Lower lobe of right lung (tissue), 2 donors: ENCODE measurements at regions not wholly inside any gene's neighbourhood (a gene's known extent, or its start where the extent isn't known, plus 50 kb on each side); places are given as distances from the start of the nearest gene placed in this dataset.

Experiments used
- ATAC-seq, 2 donors: fragments of 200-7000 bp; cut with Tn5 transposase; one replicate each; pipeline ENCODE4 v1.9.1; 2020 to 2022; ENCODE audit warnings: mild to moderate bottlenecking in 2 of 2, moderate library complexity in 2 of 2
- DNase-seq: peaks from one replicate; pipeline ENCODE4 v3.0.0-alpha.2; 2020
- H3K27ac ChIP-seq: fragments of 200-600 bp; one replicate; pipeline ENCODE4 v1.8.0; 2022
- H3K27me3 ChIP-seq: fragments of 200-600 bp; one replicate; pipeline ENCODE4 v1.8.0; 2022; ENCODE audit warnings: low read depth
- H3K36me3 ChIP-seq: fragments of 200-600 bp; one replicate; pipeline ENCODE4 v1.8.0; 2022; ENCODE audit warnings: mild to moderate bottlenecking
- H3K4me1 ChIP-seq: fragments of 200-600 bp; one replicate; pipeline ENCODE4 v1.8.0; 2022
- H3K4me3 ChIP-seq: fragments of 200-600 bp; one replicate; pipeline ENCODE4 v1.8.0; 2022; ENCODE audit warnings: mild to moderate bottlenecking
- H3K9me3 ChIP-seq: fragments of 200-600 bp; one replicate; pipeline ENCODE4 v1.8.0; 2022
- CTCF ChIP-seq: fragments of 200-600 bp; IDR thresholded peaks from one replicate; pipeline ENCODE4 v1.8.0; 2022; ENCODE audit warnings: antibody characterized with exemption, mild to moderate bottlenecking
- intact Hi-C: fragments of 100-400 bp; cut with DNase I; formaldehyde crosslinking; loops from one replicate; pipeline ENCODE4 v1.11.0; 2022
- donor health status: DM: no; HTN: yes; CAD: no; lungs with severe emphysema.

- Histone ChIP-seq H3K4me1 (no peaks in the 10 kb centered on the region), H3K9me3 (no peaks in the 10 kb centered on the region), H3K4me3 (no peak overlapping the region), H3K27ac (no peak overlapping the region), H3K27me3 (no peaks in the 10 kb centered on the region), H3K36me3 (no peaks in the 10 kb centered on the region)
- TF ChIP-seq CTCF = no peak
- ATAC-seq (no peak), DNase-seq (no peak)
- intact Hi-C loops = no loop called here
Observed at GRCh38 chr21:17044696-17045095, 468.1 kb upstream of the CXADR start.

GRCh38 chr21:17045214-17045853 is 467.5 kb upstream of the CXADR start:
- Histone ChIP-seq H3K9me3 (no peaks in the 10 kb centered on the region), H3K4me1 (no peaks in the 10 kb centered on the region), H3K27ac (no peak overlapping the region), H3K4me3 (no peak overlapping the region), H3K27me3 (no peaks in the 10 kb centered on the region), H3K36me3 (no peaks in the 10 kb centered on the region)
- no peak for DNase-seq
- peak; percentile 50 for TF ChIP-seq CTCF
- intact Hi-C loops = no loop called here
- ATAC-seq = peak; percentile 19 to 48

GRCh38 chr21:17048974-17049373 is 463.9 kb upstream of the CXADR start:
- no peaks in the 10 kb centered on the region for H3K27me3 ChIP-seq
- DNase-seq = no peak
- intact Hi-C loops = no loop called here
- no peaks in the 10 kb centered on the region for H3K36me3 ChIP-seq
- no peaks in the 10 kb centered on the region for H3K4me1 ChIP-seq
- H3K9me3 ChIP-seq = no peaks in the 10 kb centered on the region
- no peak for TF ChIP-seq CTCF
- H3K4me3 ChIP-seq = no peak overlapping the region
- no peak for ATAC-seq
- H3K27ac ChIP-seq = no peak overlapping the region

- Histone ChIP-seq H3K27ac (no peak overlapping the region), H3K4me3 (no peak overlapping the region), H3K4me1 (no peaks in the 10 kb centered on the region), H3K27me3 (no peaks in the 10 kb centered on the region), H3K36me3 (no peaks in the 10 kb centered on the region), H3K9me3 (no peaks in the 10 kb centered on the region)
- no peak for DNase-seq
- intact Hi-C loops = no loop called here
- no peak for TF ChIP-seq CTCF
- ATAC-seq = no peak
Observed at GRCh38 chr21:17050156-17050555, 462.7 kb upstream of the CXADR start.

GRCh38 chr21:17050646-17051045 is 462.2 kb upstream of the CXADR start:
- H3K4me3 ChIP-seq = no peak overlapping the region
- H3K27ac ChIP-seq = no peak overlapping the region
- no peak for DNase-seq
- no peak for TF ChIP-seq CTCF
- no peaks in the 10 kb centered on the region for H3K27me3 ChIP-seq
- intact Hi-C loops = no loop called here
- no peaks in the 10 kb centered on the region for H3K36me3 ChIP-seq
- H3K4me1 ChIP-seq = no peaks in the 10 kb centered on the region
- no peaks in the 10 kb centered on the region for H3K9me3 ChIP-seq
- no peak for ATAC-seq
